B cell (primary cell): ENCODE measurements at regions not wholly inside any gene's neighbourhood (a gene's known extent, or its start where the extent isn't known, plus 50 kb on each side); places are given as distances from the start of the nearest gene placed in this dataset.

Experiments used
- ATAC-seq: fragments of 200-7000 bp; cut with Tn5 transposase; one replicate; pipeline ENCODE4 v1.10.0; 2021; ENCODE audit warnings: low read depth, mild to moderate bottlenecking, moderate number of reproducible peaks, moderate library complexity
- CTCF ChIA-PET: fragments of 350-600 bp; sonication (Branson Sonifier 250); formaldehyde crosslinking; loops from one replicate; lab custom pipeline; 2021; ENCODE audit warnings: antibody characterized with exemption, inconsistent platforms; lab: Charles Lee
- POLR2A ChIA-PET: fragments of 350-600 bp; sonication (Branson Sonifier 250); formaldehyde crosslinking; loops from one replicate; lab custom pipeline; 2021; ENCODE audit warnings: antibody characterized with exemption; lab: Charles Lee
- DNase-seq: peaks from one replicate; pipeline ENCODE4 v3.0.0; 2013
- H2AFZ ChIP-seq: 2 replicates; pipeline ENCODE4 v1.6.1; 2012; ENCODE audit warnings: mild to moderate bottlenecking, low read depth, low read length; ENCODE audit not compliant: insufficient read depth, poor library complexity, severe bottlenecking
- H3K27ac ChIP-seq, 2 donors: 1 replicate in 1 of 2; 2 replicates in 1 of 2; pipeline ENCODE4 v1.5.1; 2012 to 2013; ENCODE audit warnings: low read length in 2 of 2, mild to moderate bottlenecking in 2 of 2, moderate library complexity in 1 of 2
- H3K27me3 ChIP-seq, 4 experiments: fragments of 200-600 bp in 1 of 4; sonication (generic) in 1 of 4; replicated peaks in 1 of 4; 1 replicate in 2 of 4; 2 replicates in 2 of 4; pipeline versions ENCODE4 v1.6.1 to v1.7.0; 2013 to 2016; ENCODE audit warnings: low read length in 3 of 4, mild to moderate bottlenecking in 2 of 4, mixed read lengths in 1 of 4, moderate library complexity in 1 of 4; ENCODE audit not compliant: insufficient read depth in 4 of 4, control insufficient read depth in 3 of 4; ENCODE audit errors: control extremely low read depth in 1 of 4
- H3K36me3 ChIP-seq, 2 experiments: replicated peaks in 1 of 2; 1 replicate in 1 of 2; 2 replicates in 1 of 2; pipeline versions ENCODE4 v1.6.1 to v1.7.1; 2013; ENCODE audit warnings: low read length in 1 of 2; ENCODE audit not compliant: insufficient read depth in 2 of 2, control insufficient read depth in 1 of 2; ENCODE audit errors: control extremely low read depth in 1 of 2, extremely low read depth in 1 of 2
- H3K4me1 ChIP-seq, 2 donors: fragments of 200-600 bp in 1 of 2; sonication (generic) in 1 of 2; 1 replicate in 1 of 2; 2 replicates in 1 of 2; pipeline versions ENCODE4 v1.5.1 to v1.6.1; 2013 to 2017; ENCODE audit warnings: low read length in 2 of 2; ENCODE audit not compliant: control insufficient read depth in 2 of 2, insufficient read depth in 2 of 2
- H3K4me2 ChIP-seq: replicated peaks from 2 replicates; pipeline ENCODE3; 2012; ENCODE audit warnings: mild to moderate bottlenecking, low read depth, low read length; ENCODE audit not compliant: poor library complexity, severe bottlenecking
- H3K4me3 ChIP-seq, 5 experiments: fragments of 200-600 bp in 1 of 5; sonication (generic) in 1 of 5; 1 replicate in 3 of 5; 2 replicates in 2 of 5; pipeline versions ENCODE4 v1.5.1 to v1.7.0; 2011 to 2016; ENCODE audit warnings: low read length in 4 of 5, mild to moderate bottlenecking in 4 of 5, low read depth in 2 of 5, control low read depth in 1 of 5, moderate library complexity in 1 of 5; ENCODE audit not compliant: insufficient read depth in 1 of 5; ENCODE audit errors: control extremely low read depth in 1 of 5, extremely low read depth in 1 of 5
- H3K79me2 ChIP-seq: fragments of 200-600 bp; sonication (generic); one replicate; pipeline ENCODE4 v1.6.0; 2016; ENCODE audit warnings: low read length; ENCODE audit not compliant: control insufficient read depth, insufficient read depth
- H3K9ac ChIP-seq: fragments of 200-600 bp; sonication (generic); 2 replicates; pipeline ENCODE4 v1.6.1; 2017; ENCODE audit warnings: mild to moderate bottlenecking, low read length, moderate library complexity
- H3K9me3 ChIP-seq, 3 donors: one replicate each; pipeline versions ENCODE4 v1.6.1 to v1.7.1; 2013; ENCODE audit warnings: low read length in 2 of 3; ENCODE audit not compliant: control insufficient read depth in 2 of 3, insufficient read depth in 1 of 3; ENCODE audit errors: control extremely low read depth in 1 of 3
- H4K20me1 ChIP-seq: 2 replicates; pipeline ENCODE4 v1.6.0; 2012; ENCODE audit warnings: mild to moderate bottlenecking, low read length; ENCODE audit not compliant: insufficient read depth, control insufficient read depth, poor library complexity, severe bottlenecking
- H3K27ac Mint-ChIP-seq: one replicate; pipeline ENCODE4 v1.8.0; 2021; ENCODE audit warnings: mixed read lengths
- H3K27me3 Mint-ChIP-seq: one replicate; pipeline ENCODE4 v1.8.0; 2021; ENCODE audit warnings: mixed read lengths
- H3K4me1 Mint-ChIP-seq: one replicate; pipeline ENCODE4 v1.8.0; 2021; ENCODE audit warnings: mixed read lengths
- H3K4me3 Mint-ChIP-seq: one replicate; pipeline ENCODE4 v1.8.0; 2021; ENCODE audit warnings: mixed read lengths
- H3K9me3 Mint-ChIP-seq: one replicate; pipeline ENCODE4 v1.8.0; 2022; ENCODE audit warnings: mixed read lengths; ENCODE audit not compliant: insufficient read depth
- CTCF ChIP-seq: fragments of 200-600 bp; IDR thresholded peaks from one replicate; pipeline ENCODE4 v1.8.0; 2022; ENCODE audit warnings: antibody characterized with exemption, mild to moderate bottlenecking
- EZH2 ChIP-seq: IDR thresholded peaks from 2 replicates; pipeline ENCODE4 v1.6.1; 2012; ENCODE audit warnings: borderline replicate concordance, low read depth, mild to moderate bottlenecking, moderate library complexity, low read length; ENCODE audit not compliant: insufficient read depth, poor library complexity, severe bottlenecking
- WGBS: methylation state at CpG from one replicate; pipeline ENCODE4 v1.1.5; 2013; ENCODE audit warnings: missing lambda C conversion rate; ENCODE audit not compliant: insufficient coverage; 5-methylcytosine and 5-hydroxymethylcytosine counted together
- intact Hi-C: fragments of 100-400 bp; cut with micrococcal nuclease; formaldehyde crosslinking; loops from one replicate; pipeline ENCODE4 v1.10.0; 2022

GRCh38 chr2:220134756-220135534, 507.5 kb downstream of the SLC4A3 start:
- Histone ChIP-seq H3K9ac (no peak overlapping the region), H3K27me3 (no peaks in the 10 kb centered on the region), H3K9me3 (peaks cover 0 to 9% (median 2%) of the 10 kb centered on the region in 3 donors), H3K36me3 (no peaks in the 10 kb centered on the region), H3K4me3 (no peak overlapping the region), H3K79me2 (no peaks in the 10 kb centered on the region), H2AFZ (no peak overlapping the region), H3K4me1 (no peaks in the 10 kb centered on the region), H4K20me1 (no peaks in the 10 kb centered on the region), H3K27ac (no peak overlapping the region), H3K4me2 (no peak overlapping the region)
- ATAC-seq (no peak), DNase-seq (no peak)
- H3K9me3 Mint-ChIP-seq = peaks cover 6% of the 10 kb centered on the region
- CTCF ChIA-PET = no interaction called here
- intact Hi-C loops = no loop called here
- WGBS = 57% methylated on average over 3 of the region's 6 CpGs
- no peaks in the 10 kb centered on the region for H3K27me3 Mint-ChIP-seq
- H3K4me3 Mint-ChIP-seq = no peak overlapping the region
- POLR2A ChIA-PET = no interaction called here
- TF ChIP-seq EZH2 = no peak
- TF ChIP-seq CTCF = no peak
- no peak overlapping the region for H3K27ac Mint-ChIP-seq
- H3K4me1 Mint-ChIP-seq = no peaks in the 10 kb centered on the region

- no peak overlapping the region for H2AFZ ChIP-seq
- TF ChIP-seq EZH2 (no peak), CTCF (no peak)
- CTCF ChIA-PET = no interaction called here
Measured at GRCh38 chr2:220143336-220143735, 515.9 kb downstream of the SLC4A3 start.

More at GRCh38 chr2:220143336-220143735, 515.9 kb downstream of the SLC4A3 start:
- Histone ChIP-seq H3K9ac (no peak overlapping the region), H3K79me2 (no peaks in the 10 kb centered on the region), H3K9me3 (no peaks in the 10 kb centered on the region), H4K20me1 (no peaks in the 10 kb centered on the region), H3K4me1 (no peaks in the 10 kb centered on the region), H3K27me3 (no peaks in the 10 kb centered on the region), H3K27ac (no peak overlapping the region), H3K4me2 (no peak overlapping the region), H3K36me3 (no peaks in the 10 kb centered on the region), H3K4me3 (no peak overlapping the region)
- Mint-ChIP-seq H3K27me3 (no peaks in the 10 kb centered on the region), H3K9me3 (peaks cover 4% of the 10 kb centered on the region), H3K4me3 (no peak overlapping the region), H3K27ac (no peak overlapping the region), H3K4me1 (no peaks in the 10 kb centered on the region)
- intact Hi-C loops = no loop called here
- no peak for ATAC-seq
- POLR2A ChIA-PET = no interaction called here
- WGBS = 50% methylated on average over 1 of the region's 2 CpGs
- DNase-seq = no peak
